ENCODE measurements at regions not wholly inside any gene's neighbourhood (a gene's known extent, or its start where the extent isn't known, plus 50 kb on each side); places are given as distances from the start of the nearest gene placed in this dataset.
A peak's percentile ranks its signal among the peaks of the same experiment; 100 is the strongest.
"Not testable (repeated sequence)": the region's sequence is repeated elsewhere in the genome, so short reads cannot be mapped to it uniquely, and the experiment has no call there.

- no peak for DNase-seq (ENCODE audit: low read depth)
These were observed 141.7 kb downstream of the C3orf38 start for GRCh38 chr3:88291486-88291885.

DNA sequence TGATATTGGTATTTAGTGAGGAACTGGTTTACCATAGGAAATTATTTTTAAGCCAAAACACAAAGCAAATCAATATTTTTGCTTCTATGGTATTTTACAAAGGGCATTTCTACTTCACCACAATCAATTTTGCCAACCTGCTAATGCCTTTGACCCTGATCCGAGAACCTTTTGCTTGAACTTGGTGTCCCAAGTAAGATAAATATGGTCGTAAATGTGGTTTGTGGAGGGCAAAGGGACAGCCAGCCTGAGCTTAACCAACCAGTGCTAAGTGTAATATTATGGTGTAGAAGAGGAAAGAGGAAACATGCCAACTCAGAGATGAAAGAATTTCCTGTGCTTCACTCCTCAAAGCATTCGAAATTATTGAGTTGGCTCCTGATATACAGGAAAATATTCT lies 148.4 kb downstream of the C3orf38 start:
- DNase-seq (ENCODE audit: low read depth) = no peak

DNA sequence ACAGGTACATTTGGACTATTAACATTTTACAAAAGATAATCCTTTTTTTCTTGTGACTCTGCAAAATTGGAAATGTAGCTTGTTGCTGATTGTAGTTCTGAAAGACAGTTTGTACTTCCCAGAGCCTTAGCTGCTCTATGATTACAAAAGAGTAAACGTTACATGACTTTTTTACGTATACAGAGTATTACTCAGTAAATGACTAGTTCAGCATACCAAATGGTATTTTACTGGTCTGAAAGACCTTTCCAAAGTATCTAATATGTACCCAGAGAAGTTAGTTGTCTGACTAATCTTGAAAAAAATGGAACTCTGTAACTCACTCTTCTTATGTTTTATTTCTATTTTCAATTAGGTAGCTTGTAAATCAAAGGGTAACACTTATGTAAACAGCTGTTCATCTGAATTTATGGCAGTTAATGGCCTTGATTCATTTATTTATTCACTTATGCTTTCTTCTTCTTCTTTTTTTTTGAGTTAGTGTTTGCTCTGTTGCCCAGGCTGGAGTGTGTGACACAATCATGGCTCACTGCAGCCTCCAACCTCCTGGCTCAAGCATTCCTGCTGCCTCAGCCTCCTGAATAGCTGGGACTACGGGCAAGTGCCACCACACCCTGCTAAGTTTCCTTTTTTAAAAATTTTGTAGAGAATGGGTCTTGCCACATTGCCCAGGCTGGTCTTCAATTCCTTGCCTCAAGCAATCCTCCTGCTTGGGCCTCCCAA lies 151.7 kb downstream of the C3orf38 start:
- peak; percentile 2 for DNase-seq (ENCODE audit: low read depth)

- DNase-seq (ENCODE audit: low read depth) = no peak
These were observed 152.2 kb downstream of the C3orf38 start for GRCh38 chr3:88301996-88302393.

GRCh38 chr3:88303331-88303904 lies 153.7 kb downstream of the C3orf38 start:
- DNase-seq (ENCODE audit: low read depth) = not testable (repeated sequence)

GRCh38 chr3:88307666-88308065 lies 157.9 kb downstream of the C3orf38 start:
- DNase-seq (ENCODE audit: low read depth) = no peak

DNA sequence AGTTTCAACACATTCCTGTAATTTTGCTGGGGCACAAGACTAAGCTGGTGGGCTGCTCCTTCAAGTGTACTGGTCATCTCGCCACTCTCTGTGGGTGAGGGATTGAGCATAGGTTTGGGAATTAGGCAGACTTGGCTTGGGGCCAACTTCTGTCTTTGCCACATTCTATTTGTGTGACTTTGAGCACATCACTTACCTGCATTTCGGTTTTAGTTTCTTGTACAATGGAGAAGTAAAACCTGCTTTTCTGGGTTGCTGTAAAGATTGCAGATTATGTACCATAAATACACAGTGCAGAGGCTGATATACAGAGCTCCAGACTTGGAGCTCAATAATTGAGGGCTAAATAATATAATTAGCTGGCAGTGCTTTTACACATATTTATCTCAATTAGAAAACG lies 162.1 kb downstream of the C3orf38 start:
- DNase-seq (ENCODE audit: low read depth) = no peak

DNA sequence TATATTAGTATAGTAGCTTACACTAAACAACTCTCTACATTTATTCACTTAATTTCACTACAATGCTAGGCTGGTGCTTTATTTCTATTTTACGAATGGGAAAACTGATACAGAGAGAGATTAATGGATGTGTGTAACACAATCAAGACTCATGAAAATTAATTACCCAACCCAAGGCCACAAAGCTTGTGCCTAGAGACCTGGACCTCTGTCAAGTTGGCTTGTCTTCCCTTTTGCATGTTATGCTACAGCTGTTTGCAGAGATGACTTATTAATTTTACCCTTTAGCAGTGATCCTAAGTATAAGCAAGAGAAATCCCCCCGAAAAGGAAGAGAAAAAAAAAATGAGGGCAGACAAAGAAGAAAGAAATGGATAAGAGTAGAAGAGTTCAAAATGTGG lies 162.5 kb downstream of the C3orf38 start:
- DNase-seq (ENCODE audit: low read depth) = no peak

- DNase-seq (ENCODE audit: low read depth) = no peak
These were observed 168.3 kb downstream of the C3orf38 start for GRCh38 chr3:88318067-88318466.

GRCh38 chr3:88321363-88322050 lies 171.7 kb downstream of the C3orf38 start:
- DNase-seq (ENCODE audit: low read depth) = peak; percentile 18

GRCh38 chr3:88324788-88325187 lies 175.0 kb downstream of the C3orf38 start:
- DNase-seq (ENCODE audit: low read depth) = no peak

DNA sequence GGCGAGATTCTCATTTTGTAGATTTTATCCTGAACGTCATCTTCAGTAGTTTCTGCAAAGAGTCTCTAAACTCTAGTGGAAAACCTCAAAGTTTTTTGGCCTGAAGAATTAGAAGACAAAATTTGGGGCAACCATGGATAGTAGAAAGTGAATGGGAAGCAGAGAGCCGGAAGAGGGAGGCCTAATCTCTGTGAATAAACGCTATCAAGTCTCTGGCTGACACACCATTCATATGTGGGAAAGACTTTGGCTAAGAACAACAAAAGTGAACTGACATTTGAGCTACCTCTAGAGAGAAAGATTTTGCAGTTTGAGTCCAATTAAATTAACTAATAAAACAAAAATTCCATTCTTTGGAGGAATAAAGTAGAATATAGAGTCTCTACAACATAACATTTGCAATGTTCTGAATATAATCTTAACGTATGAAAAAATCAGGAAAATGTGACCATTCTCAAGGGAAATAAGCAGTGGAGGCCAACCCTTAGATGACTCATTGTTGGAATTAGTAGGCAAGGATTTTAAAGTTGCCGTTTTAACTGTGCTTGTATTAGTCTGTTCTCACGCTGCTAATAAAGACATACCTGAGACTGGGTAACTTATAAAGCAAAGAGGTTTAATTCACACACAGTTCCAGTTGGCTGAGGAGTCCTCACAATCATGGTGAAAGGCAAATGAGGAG lies 184.6 kb downstream of the C3orf38 start:
- no peak for DNase-seq (ENCODE audit: low read depth)

DNA sequence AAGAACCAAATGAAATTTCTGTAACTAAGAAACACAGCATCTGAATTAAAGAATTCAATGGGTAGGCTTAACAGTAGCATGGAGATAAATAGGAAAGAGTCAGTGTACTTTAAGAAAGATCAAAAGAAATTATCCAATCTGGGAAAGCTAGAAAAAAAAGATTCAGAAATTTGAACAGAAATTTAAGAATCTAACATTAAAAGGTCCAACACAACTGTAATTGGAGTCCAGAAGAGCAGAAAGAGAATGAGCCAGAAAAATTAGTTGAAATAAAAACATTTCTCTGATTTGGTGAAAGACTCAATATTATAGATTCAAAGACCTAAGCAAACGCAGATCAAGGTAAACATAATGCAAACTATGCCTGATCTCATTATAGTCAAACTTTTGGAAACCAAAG lies 187.1 kb downstream of the C3orf38 start:
- no peak for DNase-seq (ENCODE audit: low read depth)

DNA sequence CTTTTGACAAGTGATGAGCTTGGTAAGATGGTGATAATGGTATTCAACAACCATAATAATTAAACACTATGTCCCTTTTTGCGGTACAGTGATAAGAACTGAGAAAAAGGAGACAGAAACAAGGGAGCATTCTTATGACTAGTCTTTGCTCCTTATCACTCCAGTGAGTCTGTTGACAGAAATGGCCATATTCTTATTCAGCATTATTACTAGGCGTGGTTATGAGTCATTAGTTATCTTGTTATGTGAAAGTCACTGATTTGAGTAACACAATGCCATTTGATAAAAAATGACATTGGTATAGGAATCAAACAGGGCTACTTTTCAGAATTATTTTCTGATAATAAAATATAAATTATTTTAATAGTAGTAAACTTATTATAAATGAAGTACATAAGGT lies 193.5 kb downstream of the C3orf38 start:
- DNase-seq (ENCODE audit: low read depth) = no peak

- no peak for DNase-seq (ENCODE audit: low read depth)
These were observed 196.9 kb downstream of the C3orf38 start for GRCh38 chr3:88346643-88347042.

GRCh38 chr3:88362428-88362827 lies 212.7 kb downstream of the C3orf38 start:
- no peak for DNase-seq (ENCODE audit: low read depth)

DNA sequence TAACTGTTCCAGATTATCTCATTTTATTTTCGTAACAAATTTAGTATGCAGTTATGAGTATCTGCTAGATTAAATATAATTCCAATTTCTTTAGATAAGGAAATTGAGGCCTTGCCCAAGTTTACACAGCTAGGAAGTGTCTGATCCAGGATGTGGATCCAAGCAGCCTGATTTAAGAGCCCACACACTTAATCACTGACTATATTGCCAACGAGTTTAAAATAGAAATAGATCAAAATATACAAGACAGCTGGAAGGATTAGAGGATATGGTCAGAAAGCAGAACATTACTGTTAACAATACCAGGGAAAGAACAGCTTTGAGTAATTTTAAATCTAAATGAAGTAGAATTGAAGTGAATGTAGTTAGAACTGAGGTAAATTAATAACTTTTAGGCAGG lies 215.2 kb downstream of the C3orf38 start:
- no peak for DNase-seq (ENCODE audit: low read depth)

DNA sequence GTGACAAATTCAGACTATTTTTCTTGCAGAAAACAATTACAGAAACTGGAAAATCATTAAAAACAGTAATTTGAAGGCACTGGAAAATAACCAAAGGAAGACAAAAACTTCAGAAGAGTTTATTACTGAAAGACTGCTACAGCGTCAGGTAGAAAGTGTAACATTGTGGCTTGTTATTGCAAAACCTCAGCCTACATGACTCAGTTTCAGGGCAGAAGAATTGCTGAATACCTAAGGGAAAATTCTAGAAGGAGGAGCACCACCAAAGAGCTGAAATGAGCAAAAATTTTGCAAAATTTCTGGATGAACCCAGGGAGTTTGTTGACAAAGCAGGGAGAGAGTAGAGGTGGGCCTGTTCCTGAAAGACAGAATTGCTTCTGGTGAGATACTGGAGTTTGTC lies 219.6 kb downstream of the C3orf38 start:
- DNase-seq (ENCODE audit: low read depth) = no peak

- DNase-seq (ENCODE audit: low read depth) = no peak
These were observed 220.0 kb downstream of the C3orf38 start for GRCh38 chr3:88369767-88370166.

- DNase-seq (ENCODE audit: low read depth) = no peak
These were observed 235.3 kb downstream of the C3orf38 start for GRCh38 chr3:88385090-88385489.

DNA sequence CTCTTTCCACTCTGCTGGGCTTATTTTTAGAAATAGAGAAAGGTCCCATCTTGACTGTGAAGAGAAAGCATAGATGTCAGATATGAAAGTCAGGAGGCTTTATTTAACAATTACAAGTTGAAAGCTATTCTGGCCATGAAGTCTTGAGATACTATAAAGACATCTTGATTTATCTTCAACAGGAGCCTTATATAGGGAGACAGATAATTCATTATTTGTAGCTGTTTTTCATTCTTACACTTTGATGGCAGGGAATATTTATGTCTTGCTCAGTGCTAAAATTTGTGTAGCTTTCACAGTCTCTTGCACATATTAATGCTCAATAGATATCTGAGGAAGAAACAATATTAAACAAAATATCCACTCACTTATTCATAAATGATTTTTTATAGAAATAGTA lies 248.8 kb downstream of the C3orf38 start:
- DNase-seq (ENCODE audit: low read depth) = no peak

DNA sequence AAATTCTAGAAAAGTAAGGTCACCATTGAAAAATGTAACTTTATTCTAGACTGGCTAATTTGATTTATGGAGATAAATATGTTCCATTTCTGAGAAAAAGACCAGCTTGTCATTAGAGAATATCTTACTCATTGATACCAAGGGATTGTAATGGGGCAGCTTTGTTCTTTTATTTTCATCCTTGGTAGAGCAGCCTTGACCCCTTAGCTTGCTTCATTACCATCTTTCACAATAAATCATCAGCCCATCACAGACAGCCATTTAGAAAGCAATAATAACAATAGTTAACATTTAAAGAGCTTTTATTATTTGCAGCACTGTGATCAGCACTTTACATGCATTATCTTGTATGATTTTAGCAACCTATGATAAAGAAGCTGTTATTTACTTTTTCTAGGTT lies 253.6 kb downstream of the C3orf38 start:
- DNase-seq (ENCODE audit: low read depth) = no peak

DNA sequence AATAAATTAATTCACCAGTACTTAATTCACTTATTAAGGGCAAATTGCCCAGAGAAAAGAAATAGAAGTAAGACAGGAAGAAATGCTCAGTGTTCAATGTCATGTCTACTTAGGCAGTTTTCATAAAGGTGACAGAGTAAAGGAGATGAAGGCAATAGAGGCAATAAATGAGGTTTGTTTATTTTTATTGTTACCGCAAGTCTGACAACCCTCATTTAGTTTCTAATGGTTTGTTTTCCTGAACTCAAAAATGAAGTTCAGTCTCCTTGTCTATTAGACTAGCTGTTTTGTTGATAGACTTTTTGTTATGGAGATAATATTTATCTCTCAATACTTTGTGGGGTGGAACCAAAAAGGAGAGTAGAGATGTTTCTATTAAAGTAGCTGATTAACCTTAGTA lies 258.3 kb downstream of the C3orf38 start:
- no peak for DNase-seq (ENCODE audit: low read depth)
